Activated naive CD8-positive, alpha-beta T cell (primary cell): ENCODE measurements at regions not wholly inside any gene's neighbourhood (a gene's known extent, or its start where the extent isn't known, plus 50 kb on each side); places are given as distances from the start of the nearest gene placed in this dataset.

Experiments used
- H3K27ac Mint-ChIP-seq: one replicate; pipeline ENCODE4 v1.8.0; 2021; ENCODE audit warnings: mixed read lengths
- H3K27me3 Mint-ChIP-seq: one replicate; pipeline ENCODE4 v1.8.0; 2021; ENCODE audit warnings: mixed read lengths
- H3K36me3 Mint-ChIP-seq: one replicate; pipeline ENCODE4 v1.8.0; 2021; ENCODE audit warnings: mixed read lengths
- H3K4me1 Mint-ChIP-seq: one replicate; pipeline ENCODE4 v1.8.0; 2021; ENCODE audit warnings: low read depth, mixed read lengths
- H3K4me3 Mint-ChIP-seq: one replicate; pipeline ENCODE4 v1.8.0; 2021; ENCODE audit warnings: mild to moderate bottlenecking, mixed read lengths
- H3K9me3 Mint-ChIP-seq: one replicate; pipeline ENCODE4 v1.8.0; 2021; ENCODE audit warnings: low read depth, mixed read lengths

DNA sequence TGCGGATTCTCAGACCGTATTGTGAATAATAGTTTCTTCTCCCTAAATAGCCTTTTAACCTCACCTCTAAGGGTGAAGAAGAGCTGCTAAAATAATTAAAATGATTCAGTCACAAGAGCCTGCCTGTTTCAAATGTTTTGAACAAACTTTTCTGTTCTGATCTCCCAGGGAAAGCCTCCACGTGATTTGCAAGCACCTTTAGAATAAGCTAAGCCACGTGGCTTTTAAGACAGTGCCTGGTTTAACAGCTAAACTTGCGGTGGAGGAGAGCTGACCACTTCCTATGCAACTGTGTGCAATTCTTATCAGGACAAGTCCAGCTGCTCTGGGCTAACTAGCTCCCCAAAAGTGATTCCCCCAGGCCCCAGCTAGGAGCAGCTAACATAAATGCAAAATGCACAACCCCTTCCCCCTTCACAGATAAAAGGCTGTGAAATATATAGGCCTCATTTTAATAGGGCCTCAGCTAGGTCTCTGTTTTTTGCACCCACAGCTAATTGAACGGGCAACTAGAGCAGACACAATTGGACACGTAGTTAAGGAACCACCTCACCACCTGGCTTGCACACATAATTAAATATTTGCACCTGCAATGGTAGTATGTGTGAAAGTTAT, 401.2 kb upstream of the NR2F2 start:
- Mint-ChIP-seq H3K27me3 (no peaks in the 10 kb centered on the region), H3K9me3 (no peaks in the 10 kb centered on the region), H3K4me3 (no peak overlapping the region), H3K27ac (no peak overlapping the region), H3K36me3 (no peaks in the 10 kb centered on the region), H3K4me1 (peaks cover 7% of the 10 kb centered on the region)

DNA sequence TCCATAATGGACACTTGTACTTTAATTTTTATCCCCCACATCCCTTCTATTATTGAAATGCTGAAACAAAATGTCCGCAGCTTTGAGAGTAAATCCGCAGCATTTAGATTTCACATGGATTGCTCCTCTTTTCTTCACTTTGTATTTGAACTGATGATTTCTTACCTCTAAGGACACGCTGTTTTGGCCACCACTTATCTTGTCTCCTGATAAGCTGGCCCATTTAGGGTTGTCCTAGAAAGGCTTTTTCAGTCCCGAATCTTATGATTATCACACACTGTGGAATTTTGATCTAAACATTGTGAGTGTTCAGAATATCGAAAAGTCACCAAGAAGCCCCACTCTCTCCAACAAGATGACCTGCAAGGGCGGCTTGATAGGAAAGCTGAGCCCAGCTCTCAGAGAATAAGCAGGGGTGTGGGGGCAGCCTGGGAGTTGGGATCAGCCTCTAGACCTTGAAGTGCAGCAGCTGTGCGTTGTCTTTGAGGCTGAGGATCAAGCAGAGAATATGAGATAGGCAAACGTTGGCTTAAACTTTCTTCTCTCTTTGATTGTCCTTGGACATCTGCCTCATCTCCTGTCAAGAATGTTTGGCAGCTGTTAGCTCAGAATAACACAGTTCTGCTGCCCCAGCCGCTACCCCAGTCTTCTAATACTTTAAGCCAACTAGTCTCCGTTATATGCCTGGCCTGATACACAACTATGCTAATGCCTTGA, 399.7 kb upstream of the NR2F2 start:
- H3K27ac Mint-ChIP-seq, result no peak overlapping the region
- H3K4me1 Mint-ChIP-seq, result peaks cover 7% of the 10 kb centered on the region
- H3K36me3 Mint-ChIP-seq, result no peaks in the 10 kb centered on the region
- H3K27me3 Mint-ChIP-seq, result no peaks in the 10 kb centered on the region
- no peak overlapping the region for H3K4me3 Mint-ChIP-seq
- no peaks in the 10 kb centered on the region for H3K9me3 Mint-ChIP-seq

DNA sequence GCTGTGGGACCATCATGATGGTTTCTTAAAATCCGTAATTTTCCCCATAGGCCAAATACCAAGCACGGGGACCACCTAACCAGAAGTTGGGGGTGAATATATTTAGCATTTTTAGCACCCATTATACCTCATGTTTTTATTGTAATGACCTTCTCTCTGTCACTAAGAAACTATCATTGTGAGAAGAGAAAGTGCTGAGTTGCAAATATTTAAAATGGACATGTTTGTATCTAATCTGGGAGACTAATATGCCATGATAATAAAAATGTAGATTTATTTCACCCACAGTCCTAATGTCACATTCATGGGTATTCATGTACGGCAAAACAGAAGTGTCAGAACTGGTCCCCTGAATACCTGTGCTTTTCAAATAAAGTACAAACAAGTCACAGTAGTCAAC, 398.9 kb upstream of the NR2F2 start:
- Mint-ChIP-seq H3K27ac (no peak overlapping the region), H3K36me3 (no peaks in the 10 kb centered on the region), H3K9me3 (no peaks in the 10 kb centered on the region), H3K27me3 (no peaks in the 10 kb centered on the region), H3K4me3 (no peak overlapping the region), H3K4me1 (peaks cover 7% of the 10 kb centered on the region)

DNA sequence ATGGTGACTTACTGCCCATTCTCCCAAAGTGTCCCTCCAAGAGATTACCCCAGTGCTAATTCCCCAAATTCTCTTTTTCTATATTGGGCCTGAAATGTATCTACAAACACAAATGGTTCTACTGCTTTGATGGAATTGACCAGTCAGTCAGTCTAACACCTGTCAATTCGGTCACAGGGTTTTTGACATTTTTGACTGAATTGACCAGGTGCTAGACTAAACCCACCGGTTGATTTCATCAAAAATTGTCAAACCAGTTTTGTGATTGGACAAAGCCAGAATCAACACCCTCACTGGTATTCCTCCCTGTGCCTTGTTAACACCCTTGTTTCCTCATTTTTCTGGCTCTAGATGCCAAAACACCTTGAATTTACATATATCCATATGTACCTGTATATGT, 398.4 kb upstream of the NR2F2 start:
- H3K27ac Mint-ChIP-seq, result no peak overlapping the region
- H3K4me1 Mint-ChIP-seq, result peaks cover 7% of the 10 kb centered on the region
- H3K36me3 Mint-ChIP-seq, result no peaks in the 10 kb centered on the region
- H3K4me3 Mint-ChIP-seq, result no peak overlapping the region
- no peaks in the 10 kb centered on the region for H3K9me3 Mint-ChIP-seq
- H3K27me3 Mint-ChIP-seq, result no peaks in the 10 kb centered on the region

GRCh38 chr15:95932676-95933075, 397.8 kb upstream of the NR2F2 start:
- Mint-ChIP-seq H3K4me1 (peaks cover 7% of the 10 kb centered on the region), H3K4me3 (no peak overlapping the region), H3K27me3 (no peaks in the 10 kb centered on the region), H3K9me3 (no peaks in the 10 kb centered on the region), H3K27ac (no peak overlapping the region), H3K36me3 (no peaks in the 10 kb centered on the region)

DNA sequence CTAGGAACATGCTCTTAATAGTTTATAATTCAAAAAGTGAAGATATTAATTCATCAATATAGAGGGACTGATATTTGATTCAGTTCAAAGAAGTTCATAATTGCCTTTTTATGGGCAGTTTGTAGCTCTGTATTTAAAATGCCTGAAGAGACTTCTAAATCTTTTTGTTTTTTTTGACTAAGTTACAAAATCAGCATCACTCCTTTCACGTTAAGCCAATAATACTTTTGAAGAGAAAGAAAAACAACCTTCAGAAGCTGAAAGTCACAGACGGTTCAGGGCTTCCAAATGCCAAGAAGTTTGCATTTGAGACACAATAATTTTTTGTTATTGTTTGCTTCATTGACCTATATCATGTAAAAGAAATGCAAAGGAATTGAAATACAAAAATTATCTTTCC, 394.6 kb upstream of the NR2F2 start:
- Mint-ChIP-seq H3K9me3 (no peaks in the 10 kb centered on the region), H3K4me3 (no peak overlapping the region)

GRCh38 chr15:95937128-95937528, 393.4 kb upstream of the NR2F2 start:
- Mint-ChIP-seq H3K4me3 (no peak overlapping the region), H3K4me1 (no peaks in the 10 kb centered on the region), H3K27me3 (no peaks in the 10 kb centered on the region), H3K27ac (no peak overlapping the region), H3K36me3 (no peaks in the 10 kb centered on the region), H3K9me3 (no peaks in the 10 kb centered on the region)

More for the DNA sequence above, 394.6 kb upstream of the NR2F2 start:
- Mint-ChIP-seq H3K27me3 (no peaks in the 10 kb centered on the region), H3K4me1 (no peaks in the 10 kb centered on the region), H3K27ac (no peak overlapping the region), H3K36me3 (no peaks in the 10 kb centered on the region)

- no peak overlapping the region for H3K4me3 Mint-ChIP-seq
Measured at GRCh38 chr15:95940431-95940985, 390.0 kb upstream of the NR2F2 start.

GRCh38 chr15:95944193-95944592, 386.3 kb upstream of the NR2F2 start:
- Mint-ChIP-seq H3K36me3 (no peaks in the 10 kb centered on the region), H3K27me3 (peaks cover 3% of the 10 kb centered on the region), H3K9me3 (no peaks in the 10 kb centered on the region)

More at GRCh38 chr15:95940431-95940985, 390.0 kb upstream of the NR2F2 start:
- Mint-ChIP-seq H3K27me3 (peaks cover 3% of the 10 kb centered on the region), H3K36me3 (no peaks in the 10 kb centered on the region), H3K9me3 (no peaks in the 10 kb centered on the region), H3K4me1 (no peaks in the 10 kb centered on the region), H3K27ac (no peak overlapping the region)

DNA sequence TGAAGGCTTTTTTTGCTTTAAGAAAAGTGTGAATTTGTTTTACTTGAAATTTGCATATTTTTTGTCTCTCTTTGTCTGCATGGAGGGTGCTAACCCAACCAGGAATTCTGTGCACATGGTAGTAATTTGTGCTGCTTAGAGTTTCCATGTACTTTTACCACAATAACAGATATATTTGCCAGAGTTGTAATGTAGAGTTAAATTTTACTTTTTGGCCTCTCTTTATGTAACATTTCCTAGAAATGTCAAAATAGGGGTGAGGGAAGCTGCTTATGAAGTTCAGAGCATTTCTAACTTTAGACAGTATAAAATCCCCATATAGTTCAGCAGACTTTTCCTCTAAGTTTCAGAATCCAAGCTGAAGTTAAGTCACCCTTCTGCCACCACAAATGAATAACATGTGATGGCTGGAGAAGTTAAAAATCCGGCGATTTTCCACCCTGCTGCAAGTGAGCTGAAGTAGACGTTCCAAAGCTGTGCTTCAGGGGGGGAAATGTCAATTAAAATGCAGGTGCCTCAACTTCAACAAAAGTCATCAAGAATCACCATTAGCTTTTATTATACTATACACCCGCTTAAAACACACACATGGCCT, 385.7 kb upstream of the NR2F2 start:
- Mint-ChIP-seq H3K9me3 (no peaks in the 10 kb centered on the region), H3K4me1 (no peaks in the 10 kb centered on the region), H3K27me3 (peaks cover 3% of the 10 kb centered on the region), H3K27ac (no peak overlapping the region), H3K36me3 (no peaks in the 10 kb centered on the region), H3K4me3 (no peak overlapping the region)

More at GRCh38 chr15:95944193-95944592, 386.3 kb upstream of the NR2F2 start:
- no peak overlapping the region for H3K27ac Mint-ChIP-seq
- no peaks in the 10 kb centered on the region for H3K4me1 Mint-ChIP-seq
- H3K4me3 Mint-ChIP-seq, result no peak overlapping the region

DNA sequence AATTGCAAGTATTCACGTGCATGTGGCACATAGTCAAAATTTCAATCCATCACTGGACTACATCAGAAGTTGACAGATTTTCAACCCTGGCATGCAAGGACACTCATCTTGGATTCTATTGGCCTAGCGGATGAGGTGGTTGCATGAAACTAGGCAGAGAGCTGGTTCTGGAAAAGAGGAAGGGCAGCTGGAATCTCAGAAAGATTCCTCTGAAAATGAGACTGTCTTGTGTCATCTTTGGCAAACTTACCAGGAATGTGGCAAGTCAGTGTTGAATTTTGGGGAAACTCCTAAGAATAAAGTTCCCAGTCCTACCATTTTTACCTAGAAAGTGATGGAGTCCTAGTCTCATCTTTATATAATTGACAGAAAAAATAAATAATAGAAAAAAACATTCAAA, 384.3 kb upstream of the NR2F2 start:
- Mint-ChIP-seq H3K9me3 (no peaks in the 10 kb centered on the region), H3K27me3 (peaks cover 5% of the 10 kb centered on the region), H3K4me3 (no peak overlapping the region), H3K4me1 (no peaks in the 10 kb centered on the region), H3K36me3 (no peaks in the 10 kb centered on the region), H3K27ac (no peak overlapping the region)

GRCh38 chr15:95946926-95947325, 383.6 kb upstream of the NR2F2 start:
- Mint-ChIP-seq H3K36me3 (no peaks in the 10 kb centered on the region), H3K4me3 (no peak overlapping the region), H3K27me3 (peaks cover 5% of the 10 kb centered on the region), H3K4me1 (no peaks in the 10 kb centered on the region), H3K9me3 (no peaks in the 10 kb centered on the region), H3K27ac (no peak overlapping the region)

GRCh38 chr15:95948411-95948810, 382.1 kb upstream of the NR2F2 start:
- Mint-ChIP-seq H3K4me1 (no peaks in the 10 kb centered on the region), H3K27me3 (peaks cover 6% of the 10 kb centered on the region), H3K27ac (no peak overlapping the region), H3K4me3 (no peak overlapping the region), H3K9me3 (no peaks in the 10 kb centered on the region), H3K36me3 (no peaks in the 10 kb centered on the region)

- H3K9me3 Mint-ChIP-seq, result peaks cover 3% of the 10 kb centered on the region
Measured at GRCh38 chr15:95953032-95953431, 377.5 kb upstream of the NR2F2 start.

GRCh38 chr15:95957861-95958260, 372.6 kb upstream of the NR2F2 start:
- Mint-ChIP-seq H3K36me3 (peaks cover 3% of the 10 kb centered on the region), H3K27ac (no peak overlapping the region), H3K27me3 (no peaks in the 10 kb centered on the region), H3K4me3 (no peak overlapping the region), H3K9me3 (peaks cover 10% of the 10 kb centered on the region), H3K4me1 (no peaks in the 10 kb centered on the region)

More at GRCh38 chr15:95953032-95953431, 377.5 kb upstream of the NR2F2 start:
- H3K36me3 Mint-ChIP-seq, result no peaks in the 10 kb centered on the region
- H3K27ac Mint-ChIP-seq, result no peak overlapping the region
- H3K4me1 Mint-ChIP-seq, result no peaks in the 10 kb centered on the region
- peaks cover 3% of the 10 kb centered on the region for H3K27me3 Mint-ChIP-seq
- no peak overlapping the region for H3K4me3 Mint-ChIP-seq
